Calu3 (cell line): ENCODE measurements at regions not wholly inside any gene's neighbourhood (a gene's known extent, or its start where the extent isn't known, plus 50 kb on each side); places are given as distances from the start of the nearest gene placed in this dataset.

ENCODE experiments used
- BruUV-seq: library from RNA; stranded (reverse); fragments of 400-500 nt; replicated peaks from 2 replicates; lab custom pipeline; 2021; lab: Mats Ljungman, UMichigan
- CTCF ChIA-PET: fragments of 300-600 bp; sonication (Branson Sonifier 250); formaldehyde crosslinking; loops from one replicate; lab custom pipeline; 2022; ENCODE audit warnings: antibody characterized with exemption; lab: Charles Lee
- DNase-seq: peaks from one replicate; pipeline ENCODE4 v3.0.0; 2022
- H3K27ac Mint-ChIP-seq: one replicate; pipeline ENCODE4 v1.8.0; 2022; ENCODE audit warnings: mixed read lengths; ENCODE audit not compliant: unreplicated experiment
- H3K27me3 Mint-ChIP-seq: one replicate; pipeline ENCODE4 v1.8.0; 2022; ENCODE audit warnings: mixed read lengths; ENCODE audit not compliant: unreplicated experiment
- H3K36me3 Mint-ChIP-seq: one replicate; pipeline ENCODE4 v1.8.0; 2022; ENCODE audit warnings: mild to moderate bottlenecking, moderate library complexity, mixed read lengths; ENCODE audit not compliant: insufficient read depth, unreplicated experiment
- H3K4me1 Mint-ChIP-seq: one replicate; pipeline ENCODE4 v1.8.0; 2022; ENCODE audit warnings: mild to moderate bottlenecking, low read depth, mixed read lengths; ENCODE audit not compliant: unreplicated experiment
- H3K4me3 Mint-ChIP-seq: one replicate; pipeline ENCODE4 v1.8.0; 2022; ENCODE audit warnings: mild to moderate bottlenecking, low read depth, moderate library complexity, mixed read lengths; ENCODE audit not compliant: unreplicated experiment
- H3K9me3 Mint-ChIP-seq: one replicate; pipeline ENCODE4 v1.8.0; 2022; ENCODE audit warnings: low read depth, mixed read lengths; ENCODE audit not compliant: unreplicated experiment
- intact Hi-C: fragments of 100-400 bp; cut with micrococcal nuclease; formaldehyde crosslinking; loops from one replicate; pipeline ENCODE4 v1.10.0; 2022; ENCODE audit not compliant: unreplicated experiment
- TF ChIP-seq, protein P1 (sequence below): fragments of 200-600 bp; IDR thresholded peaks from one replicate; pipeline ENCODE4 v1.8.0; 2022; ENCODE audit warnings: antibody characterized with exemption; ENCODE audit not compliant: unreplicated experiment

- H3K9me3 Mint-ChIP-seq: no peaks in the 10 kb centered on the region
- no peaks in the 10 kb centered on the region for H3K27me3 Mint-ChIP-seq
- H3K36me3 Mint-ChIP-seq: no peaks in the 10 kb centered on the region
- BruUV-seq: no TSS peak
- intact Hi-C loops: no loop called here
- CTCF ChIA-PET: no interaction called here
- no peaks in the 10 kb centered on the region for H3K4me1 Mint-ChIP-seq
- DNase-seq: no peak
- no peak overlapping the region for H3K27ac Mint-ChIP-seq
- TF ChIP-seq, protein P1, sequence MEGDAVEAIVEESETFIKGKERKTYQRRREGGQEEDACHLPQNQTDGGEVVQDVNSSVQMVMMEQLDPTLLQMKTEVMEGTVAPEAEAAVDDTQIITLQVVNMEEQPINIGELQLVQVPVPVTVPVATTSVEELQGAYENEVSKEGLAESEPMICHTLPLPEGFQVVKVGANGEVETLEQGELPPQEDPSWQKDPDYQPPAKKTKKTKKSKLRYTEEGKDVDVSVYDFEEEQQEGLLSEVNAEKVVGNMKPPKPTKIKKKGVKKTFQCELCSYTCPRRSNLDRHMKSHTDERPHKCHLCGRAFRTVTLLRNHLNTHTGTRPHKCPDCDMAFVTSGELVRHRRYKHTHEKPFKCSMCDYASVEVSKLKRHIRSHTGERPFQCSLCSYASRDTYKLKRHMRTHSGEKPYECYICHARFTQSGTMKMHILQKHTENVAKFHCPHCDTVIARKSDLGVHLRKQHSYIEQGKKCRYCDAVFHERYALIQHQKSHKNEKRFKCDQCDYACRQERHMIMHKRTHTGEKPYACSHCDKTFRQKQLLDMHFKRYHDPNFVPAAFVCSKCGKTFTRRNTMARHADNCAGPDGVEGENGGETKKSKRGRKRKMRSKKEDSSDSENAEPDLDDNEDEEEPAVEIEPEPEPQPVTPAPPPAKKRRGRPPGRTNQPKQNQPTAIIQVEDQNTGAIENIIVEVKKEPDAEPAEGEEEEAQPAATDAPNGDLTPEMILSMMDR: no peak
- H3K4me3 Mint-ChIP-seq: no peak overlapping the region
Measured at GRCh38 chr1:69426401-69426800, 141.3 kb upstream of the LRRC7 start.

DNA sequence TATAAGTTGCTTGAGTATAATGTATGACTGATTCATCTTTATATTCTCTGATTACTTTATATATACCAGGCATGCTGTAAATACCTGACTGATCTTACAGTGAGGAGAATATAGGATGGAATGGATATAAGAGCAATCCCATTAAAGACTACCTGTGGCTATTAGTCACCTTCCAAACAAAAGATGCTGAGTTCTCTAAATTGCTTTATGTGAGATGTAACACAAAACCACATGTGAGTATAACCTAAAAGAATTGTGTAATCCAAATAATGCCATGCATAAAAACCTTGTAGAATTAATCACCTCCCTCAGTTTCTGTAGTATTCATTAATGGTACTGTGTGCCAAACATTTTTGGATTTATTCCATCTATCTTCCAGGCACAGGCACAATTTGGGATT, 134.6 kb upstream of the LRRC7 start:
- H3K27me3 Mint-ChIP-seq: no peaks in the 10 kb centered on the region
- DNase-seq: no peak
- CTCF ChIA-PET: no interaction called here
- H3K36me3 Mint-ChIP-seq: no peaks in the 10 kb centered on the region
- peaks cover 2% of the 10 kb centered on the region for H3K9me3 Mint-ChIP-seq
- TF ChIP-seq, protein P1: no peak
- no peaks in the 10 kb centered on the region for H3K4me1 Mint-ChIP-seq
- intact Hi-C loops: no loop called here
- H3K27ac Mint-ChIP-seq: no peak overlapping the region
- BruUV-seq: no TSS peak
- H3K4me3 Mint-ChIP-seq: no peak overlapping the region

DNA sequence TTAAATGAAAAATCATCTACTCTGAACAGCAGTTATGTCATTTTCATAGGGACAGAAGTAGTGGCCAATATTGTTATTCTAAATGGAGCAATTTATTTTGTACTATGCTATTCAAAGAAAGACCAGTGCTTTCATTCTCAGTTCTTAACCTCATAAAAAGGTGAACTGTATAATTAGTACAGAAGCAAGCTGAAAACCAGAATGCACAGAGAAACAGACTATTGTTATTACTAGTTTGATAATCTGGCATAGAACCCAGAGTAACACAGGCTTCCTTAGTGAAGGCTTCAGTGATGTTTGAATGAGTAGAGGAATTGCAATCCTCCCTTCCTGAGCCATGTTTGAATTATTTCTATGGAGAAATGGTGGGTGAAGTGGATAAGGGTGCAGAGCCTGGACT, 131.6 kb upstream of the LRRC7 start:
- H3K9me3 Mint-ChIP-seq: peaks cover 2% of the 10 kb centered on the region
- intact Hi-C loops: no loop called here
- no TSS peak for BruUV-seq
- H3K27me3 Mint-ChIP-seq: no peaks in the 10 kb centered on the region
- no peaks in the 10 kb centered on the region for H3K4me1 Mint-ChIP-seq
- H3K4me3 Mint-ChIP-seq: no peak overlapping the region
- CTCF ChIA-PET: no interaction called here
- no peak overlapping the region for H3K27ac Mint-ChIP-seq
- no peaks in the 10 kb centered on the region for H3K36me3 Mint-ChIP-seq
- TF ChIP-seq, protein P1: no peak
- DNase-seq: no peak

DNA sequence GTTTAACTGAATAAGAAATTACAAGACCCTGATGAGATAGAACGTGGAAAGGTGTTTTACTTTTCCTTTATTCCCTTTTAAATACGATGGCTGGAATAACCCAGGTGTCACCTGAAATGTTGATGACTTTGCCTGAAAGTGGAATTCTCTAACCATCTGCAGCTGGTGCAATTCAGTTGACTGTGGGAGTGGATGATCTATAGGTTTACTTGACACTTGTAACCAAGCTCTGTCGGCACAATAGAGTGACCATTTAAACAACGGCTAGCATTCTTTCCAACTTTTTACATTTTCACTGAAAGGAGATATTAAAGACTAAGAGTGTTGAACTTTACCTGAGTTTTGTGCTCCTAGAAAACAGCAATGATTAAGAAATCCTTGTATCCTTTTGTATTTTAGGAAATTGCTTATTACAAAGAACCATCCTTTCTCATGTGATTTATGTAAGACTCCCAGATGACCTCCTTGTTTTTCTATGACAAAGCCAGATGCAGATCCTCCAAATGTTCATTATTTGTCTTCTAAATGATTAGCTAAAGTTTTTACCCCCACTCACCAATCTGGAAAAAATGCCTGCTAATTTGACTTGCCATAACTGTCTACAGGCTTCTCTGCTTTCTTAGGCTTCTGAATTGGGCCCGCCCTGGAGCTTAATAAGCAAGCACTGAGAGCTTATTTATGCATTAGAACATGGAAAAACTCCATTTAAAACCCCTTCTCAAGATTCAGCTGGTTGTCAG, 129.5 kb upstream of the LRRC7 start:
- Mint-ChIP-seq H3K36me3 (no peaks in the 10 kb centered on the region), H3K27ac (no peak overlapping the region), H3K9me3 (peaks cover 5% of the 10 kb centered on the region), H3K27me3 (no peaks in the 10 kb centered on the region), H3K4me3 (no peak overlapping the region), H3K4me1 (no peaks in the 10 kb centered on the region)
- DNase-seq: no peak
- CTCF ChIA-PET: interaction anchor here (0.7 kb wide), 1 partner anchor 225 kb away, joined by 3 read pairs; no protein-coding TSS in a partner anchor
- TF ChIP-seq, protein P1: no peak
- intact Hi-C loops: no loop called here
- BruUV-seq: no TSS peak
